ENCODE measurements at regions not wholly inside any gene's neighbourhood (a gene's known extent, or its start where the extent isn't known, plus 50 kb on each side); places are given as distances from the start of the nearest gene placed in this dataset.

- Histone ChIP-seq H3K27me3 (ENCODE audit: control insufficient read depth, insufficient read depth, low read length) (no peaks in the 10 kb centered on the region), H3K9ac (ENCODE audit: low read depth, low read length) (no peak overlapping the region), H3K4me3 (ENCODE audit: low read length) (no peak overlapping the region), H3K9me3 (replicated peaks; ENCODE audit: low read length) (no peaks in the 10 kb centered on the region), H3K4me2 (ENCODE audit: low read length) (no peak overlapping the region), H3K4me1 (ENCODE audit: control insufficient read depth, insufficient read depth, low read length) (no peaks in the 10 kb centered on the region), H3K36me3 (ENCODE audit: insufficient read depth, low read length) (no peaks in the 10 kb centered on the region)
These were observed 233.2 kb upstream of the FMN2 start for GRCh38 chr1:239858529-239858928.

DNA sequence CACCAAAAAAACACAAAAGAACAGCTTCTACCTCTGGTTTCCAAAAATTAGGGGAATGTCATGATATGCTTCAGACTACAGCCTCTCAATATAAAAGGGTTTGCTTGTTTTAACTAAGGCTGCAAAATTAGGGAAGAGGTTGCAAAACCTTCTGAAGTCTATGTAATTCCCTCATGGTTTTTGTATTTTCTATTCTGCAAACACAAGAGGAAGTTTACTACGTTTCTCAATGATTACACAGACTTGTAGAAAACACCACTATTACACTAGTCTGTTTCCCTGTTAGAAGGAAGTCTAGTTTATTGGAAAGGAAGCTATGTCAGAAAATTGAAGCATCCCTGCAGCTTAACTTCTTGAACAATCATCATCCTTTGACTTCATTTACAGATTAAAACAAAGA, 229.7 kb upstream of the FMN2 start:
- no peaks in the 10 kb centered on the region for H3K9me3 ChIP-seq (replicated peaks; ENCODE audit: low read length)
- no peak overlapping the region for H3K4me3 ChIP-seq (ENCODE audit: low read length)
- H3K9ac ChIP-seq (ENCODE audit: low read depth, low read length): no peak overlapping the region
- no peak overlapping the region for H3K4me2 ChIP-seq (ENCODE audit: low read length)
- no peaks in the 10 kb centered on the region for H3K36me3 ChIP-seq (ENCODE audit: insufficient read depth, low read length)
- H3K4me1 ChIP-seq (ENCODE audit: control insufficient read depth, insufficient read depth, low read length): no peaks in the 10 kb centered on the region
- no peaks in the 10 kb centered on the region for H3K27me3 ChIP-seq (ENCODE audit: control insufficient read depth, insufficient read depth, low read length)

GRCh38 chr1:239868058-239868832, 223.4 kb upstream of the FMN2 start:
- Histone ChIP-seq H3K27me3 (ENCODE audit: control insufficient read depth, insufficient read depth, low read length) (no peaks in the 10 kb centered on the region), H3K9me3 (replicated peaks; ENCODE audit: low read length) (no peaks in the 10 kb centered on the region), H3K4me1 (ENCODE audit: control insufficient read depth, insufficient read depth, low read length) (no peaks in the 10 kb centered on the region), H3K4me3 (ENCODE audit: low read length) (no peak overlapping the region), H3K36me3 (ENCODE audit: insufficient read depth, low read length) (no peaks in the 10 kb centered on the region), H3K9ac (ENCODE audit: low read depth, low read length) (no peak overlapping the region), H3K4me2 (ENCODE audit: low read length) (no peak overlapping the region)

- Histone ChIP-seq H3K27me3 (ENCODE audit: control insufficient read depth, insufficient read depth, low read length) (no peaks in the 10 kb centered on the region), H3K9me3 (replicated peaks; ENCODE audit: low read length) (no peaks in the 10 kb centered on the region)
These were observed 221.5 kb upstream of the FMN2 start for GRCh38 chr1:239870194-239870593.

DNA sequence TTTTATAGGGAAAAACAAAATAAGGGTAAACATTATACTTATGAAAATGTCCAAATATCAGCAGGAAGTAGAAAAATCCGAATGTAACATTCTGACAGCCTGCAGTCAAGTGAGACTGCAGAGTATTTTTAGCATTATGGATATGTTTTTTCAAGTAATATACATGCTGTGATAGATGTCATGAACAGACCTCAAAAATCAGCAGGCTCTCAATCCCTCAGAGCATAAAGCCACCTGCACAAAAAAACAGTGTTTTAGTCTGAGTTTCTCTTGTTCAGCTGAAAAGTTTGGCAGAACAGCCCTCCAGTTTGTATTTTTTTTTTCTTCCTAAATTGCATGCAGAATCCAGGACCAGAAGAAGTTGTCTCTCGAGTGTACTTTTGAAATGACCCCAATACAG, 219.1 kb upstream of the FMN2 start:
- Histone ChIP-seq H3K9ac (ENCODE audit: low read depth, low read length) (no peak overlapping the region), H3K36me3 (ENCODE audit: insufficient read depth, low read length) (no peaks in the 10 kb centered on the region), H3K4me2 (ENCODE audit: low read length) (no peak overlapping the region), H3K4me1 (ENCODE audit: control insufficient read depth, insufficient read depth, low read length) (no peaks in the 10 kb centered on the region), H3K9me3 (replicated peaks; ENCODE audit: low read length) (no peaks in the 10 kb centered on the region), H3K4me3 (ENCODE audit: low read length) (no peak overlapping the region), H3K27me3 (ENCODE audit: control insufficient read depth, insufficient read depth, low read length) (no peaks in the 10 kb centered on the region)

More at GRCh38 chr1:239870194-239870593, 221.5 kb upstream of the FMN2 start:
- Histone ChIP-seq H3K36me3 (ENCODE audit: insufficient read depth, low read length) (no peaks in the 10 kb centered on the region), H3K4me1 (ENCODE audit: control insufficient read depth, insufficient read depth, low read length) (no peaks in the 10 kb centered on the region), H3K4me2 (ENCODE audit: low read length) (no peak overlapping the region), H3K9ac (ENCODE audit: low read depth, low read length) (no peak overlapping the region), H3K4me3 (ENCODE audit: low read length) (no peak overlapping the region)

GRCh38 chr1:239874831-239875230, 216.9 kb upstream of the FMN2 start:
- H3K4me2 ChIP-seq (ENCODE audit: low read length): no peak overlapping the region
- no peaks in the 10 kb centered on the region for H3K27me3 ChIP-seq (ENCODE audit: control insufficient read depth, insufficient read depth, low read length)
- H3K36me3 ChIP-seq (ENCODE audit: insufficient read depth, low read length): no peaks in the 10 kb centered on the region
- no peaks in the 10 kb centered on the region for H3K4me1 ChIP-seq (ENCODE audit: control insufficient read depth, insufficient read depth, low read length)
- H3K9ac ChIP-seq (ENCODE audit: low read depth, low read length): no peak overlapping the region
- no peaks in the 10 kb centered on the region for H3K9me3 ChIP-seq (replicated peaks; ENCODE audit: low read length)
- H3K4me3 ChIP-seq (ENCODE audit: low read length): no peak overlapping the region

DNA sequence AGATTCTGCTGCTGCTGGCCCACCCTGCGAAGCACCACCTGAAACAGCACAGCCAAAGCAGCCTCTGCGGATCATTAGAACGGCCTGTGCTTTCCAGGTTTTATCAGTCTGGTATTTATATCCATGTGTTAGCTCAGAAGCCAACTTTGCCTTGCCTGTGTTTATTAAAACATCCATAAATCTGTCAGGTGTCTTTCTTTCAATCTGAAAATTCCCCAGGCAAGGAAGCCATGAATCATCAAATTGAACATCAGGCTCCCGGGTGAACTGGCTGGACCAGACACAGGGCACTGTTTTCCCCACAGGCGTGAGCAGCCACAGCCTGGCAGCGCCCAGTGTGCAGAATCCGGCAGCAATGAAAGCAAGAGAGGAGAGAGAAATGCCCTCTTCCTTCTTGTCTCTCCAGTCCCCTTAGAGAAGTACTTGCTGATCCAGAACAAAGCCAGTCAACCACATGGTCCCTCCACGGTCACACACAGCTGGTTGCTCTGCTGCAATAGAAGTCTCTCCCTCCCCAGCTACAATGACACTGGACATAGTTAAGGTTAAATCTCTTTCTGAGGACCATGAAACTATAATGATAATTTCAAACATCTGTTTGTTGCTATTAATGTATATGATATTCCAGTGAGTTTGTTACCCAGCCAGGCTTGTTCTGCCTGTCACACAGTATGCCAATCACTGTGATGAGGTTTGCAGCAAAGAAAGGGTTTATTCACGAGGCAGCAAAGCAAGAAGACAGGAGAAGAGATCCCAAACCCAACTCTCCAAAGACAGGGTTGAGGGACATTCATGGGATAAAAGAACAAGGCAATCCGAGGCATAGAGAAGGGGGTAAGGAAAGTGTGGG, 212.1 kb upstream of the FMN2 start:
- Histone ChIP-seq H3K9me3 (replicated peaks; ENCODE audit: low read length) (no peaks in the 10 kb centered on the region), H3K9ac (ENCODE audit: low read depth, low read length) (no peak overlapping the region), H3K36me3 (ENCODE audit: insufficient read depth, low read length) (no peaks in the 10 kb centered on the region), H3K4me2 (ENCODE audit: low read length) (no peak overlapping the region), H3K4me1 (ENCODE audit: control insufficient read depth, insufficient read depth, low read length) (no peaks in the 10 kb centered on the region), H3K4me3 (ENCODE audit: low read length) (no peak overlapping the region), H3K27me3 (ENCODE audit: control insufficient read depth, insufficient read depth, low read length) (no peaks in the 10 kb centered on the region)

DNA sequence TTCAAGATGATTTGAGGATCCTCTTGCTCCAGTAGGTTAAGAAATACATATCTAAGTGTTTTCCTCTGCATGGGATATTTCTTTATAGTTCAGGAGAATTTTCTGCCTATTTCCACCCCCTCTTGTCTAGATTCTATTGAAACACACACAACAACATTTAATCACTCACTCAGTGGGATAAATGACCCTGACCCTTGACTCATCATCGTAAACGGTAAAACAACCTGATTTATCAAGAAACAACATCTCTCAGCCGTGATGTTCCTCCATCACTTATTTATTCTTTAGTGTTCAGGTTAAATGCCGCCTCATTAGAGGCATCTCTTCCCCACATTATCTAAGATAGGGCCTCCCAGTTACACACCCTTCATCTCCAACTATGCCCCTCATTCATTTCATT, 208.7 kb upstream of the FMN2 start:
- Histone ChIP-seq H3K27me3 (ENCODE audit: control insufficient read depth, insufficient read depth, low read length) (no peaks in the 10 kb centered on the region), H3K9ac (ENCODE audit: low read depth, low read length) (no peak overlapping the region), H3K4me1 (ENCODE audit: control insufficient read depth, insufficient read depth, low read length) (no peaks in the 10 kb centered on the region), H3K9me3 (replicated peaks; ENCODE audit: low read length) (no peaks in the 10 kb centered on the region), H3K4me3 (ENCODE audit: low read length) (no peak overlapping the region), H3K4me2 (ENCODE audit: low read length) (no peak overlapping the region), H3K36me3 (ENCODE audit: insufficient read depth, low read length) (no peaks in the 10 kb centered on the region)

DNA sequence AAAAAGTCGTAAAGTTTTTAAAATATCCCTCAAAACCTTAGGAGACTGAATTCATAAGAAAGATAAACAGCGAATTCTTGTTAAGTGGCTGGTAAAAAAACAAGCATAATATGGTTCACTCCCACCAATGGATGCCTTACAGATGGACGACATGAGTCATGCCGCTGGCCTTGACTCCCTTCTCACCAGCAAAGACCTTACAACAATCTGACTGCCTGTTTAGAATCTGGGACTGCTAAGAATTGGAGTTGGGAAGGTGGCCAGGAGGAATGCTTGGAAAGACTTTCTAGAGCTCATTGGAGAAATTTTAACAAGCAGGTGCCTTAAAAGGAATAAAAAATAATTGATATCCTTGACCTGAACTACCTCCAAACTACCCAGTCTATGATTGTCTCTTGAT, 206.9 kb upstream of the FMN2 start:
- Histone ChIP-seq H3K4me3 (ENCODE audit: low read length) (no peak overlapping the region), H3K36me3 (ENCODE audit: insufficient read depth, low read length) (no peaks in the 10 kb centered on the region), H3K9ac (ENCODE audit: low read depth, low read length) (no peak overlapping the region), H3K27me3 (ENCODE audit: control insufficient read depth, insufficient read depth, low read length) (no peaks in the 10 kb centered on the region), H3K4me1 (ENCODE audit: control insufficient read depth, insufficient read depth, low read length) (no peaks in the 10 kb centered on the region), H3K4me2 (ENCODE audit: low read length) (no peak overlapping the region), H3K9me3 (replicated peaks; ENCODE audit: low read length) (no peaks in the 10 kb centered on the region)

DNA sequence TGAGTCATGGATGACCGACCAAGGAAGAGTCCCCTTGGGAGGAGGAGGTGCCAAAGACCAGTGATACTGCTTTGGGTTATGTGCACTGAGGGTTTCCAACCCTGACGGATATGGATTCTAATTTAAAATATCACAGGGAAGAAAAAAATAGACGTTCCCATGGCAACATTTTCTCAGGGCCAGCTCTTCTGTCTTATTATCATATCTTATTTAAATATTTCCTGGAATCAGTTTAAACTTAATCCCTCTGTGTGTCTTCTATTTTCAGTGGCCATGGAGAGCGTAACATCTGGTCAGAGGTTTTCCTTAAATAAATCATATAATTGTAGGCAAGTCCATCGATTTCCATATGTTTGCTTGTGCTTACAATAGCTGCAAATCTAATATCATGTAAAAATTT, 205.4 kb upstream of the FMN2 start:
- Histone ChIP-seq H3K36me3 (ENCODE audit: insufficient read depth, low read length) (no peaks in the 10 kb centered on the region), H3K9me3 (replicated peaks; ENCODE audit: low read length) (no peaks in the 10 kb centered on the region), H3K4me3 (ENCODE audit: low read length) (no peak overlapping the region), H3K4me1 (ENCODE audit: control insufficient read depth, insufficient read depth, low read length) (no peaks in the 10 kb centered on the region), H3K9ac (ENCODE audit: low read depth, low read length) (no peak overlapping the region), H3K27me3 (ENCODE audit: control insufficient read depth, insufficient read depth, low read length) (no peaks in the 10 kb centered on the region), H3K4me2 (ENCODE audit: low read length) (no peak overlapping the region)

DNA sequence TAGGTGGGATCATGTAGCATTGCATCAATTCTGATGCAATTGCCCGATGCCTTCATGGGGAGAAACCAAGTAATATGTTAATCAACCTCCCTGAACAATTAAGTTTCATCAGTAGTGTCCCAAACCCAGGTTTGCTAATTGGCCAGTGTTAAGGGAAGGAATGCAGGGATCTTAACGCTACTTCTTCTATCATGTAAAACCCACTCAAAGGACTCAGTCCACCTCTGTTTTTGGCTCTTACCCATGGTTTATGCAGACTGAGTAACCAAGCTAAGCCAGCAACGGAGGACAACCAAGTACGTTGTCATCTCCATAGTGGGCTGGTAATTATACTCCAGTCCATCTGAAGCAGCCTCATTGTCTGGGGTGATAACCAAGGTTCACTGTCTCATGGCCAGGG, 203.0 kb upstream of the FMN2 start:
- Histone ChIP-seq H3K27me3 (ENCODE audit: control insufficient read depth, insufficient read depth, low read length) (no peaks in the 10 kb centered on the region), H3K4me1 (ENCODE audit: control insufficient read depth, insufficient read depth, low read length) (no peaks in the 10 kb centered on the region), H3K4me3 (ENCODE audit: low read length) (no peak overlapping the region), H3K4me2 (ENCODE audit: low read length) (no peak overlapping the region), H3K36me3 (ENCODE audit: insufficient read depth, low read length) (no peaks in the 10 kb centered on the region), H3K9me3 (replicated peaks; ENCODE audit: low read length) (no peaks in the 10 kb centered on the region), H3K9ac (ENCODE audit: low read depth, low read length) (no peak overlapping the region)

Measured in skeletal muscle satellite cell (primary cell).